HAP-1 (cell line): ENCODE measurements at regions not wholly inside any gene's neighbourhood (a gene's known extent, or its start where the extent isn't known, plus 50 kb on each side); places are given as distances from the start of the nearest gene placed in this dataset.
"Not testable (repeated sequence)": the region's sequence is repeated elsewhere in the genome, so short reads cannot be mapped to it uniquely, and the experiment has no call there.

ENCODE experiments used
- DNase-seq, 2 experiments: peaks; one replicate each; pipeline ENCODE4 v3.0.0-alpha.2; 2016 to 2020; ENCODE audit warnings: low spot score in 2 of 2
- H3K27me3 ChIP-seq: fragments of 250-450 bp; sonication (Bioruptor Pico); 2 replicates; pipeline ENCODE4 v1.5.1; 2020; ENCODE audit warnings: low read depth, mild to moderate bottlenecking, moderate library complexity
- H3K36me3 ChIP-seq: fragments of 250-450 bp; sonication (Bioruptor Pico); replicated peaks from 2 replicates; pipeline ENCODE4 v1.5.1; 2020; ENCODE audit warnings: mild to moderate bottlenecking
- H3K4me1 ChIP-seq: fragments of 250-450 bp; sonication (Bioruptor Pico); 2 replicates; pipeline ENCODE4 v1.5.1; 2020; ENCODE audit warnings: mild to moderate bottlenecking
- H3K4me3 ChIP-seq: fragments of 250-450 bp; sonication (Bioruptor Pico); 2 replicates; pipeline ENCODE4 v1.5.1; 2020; ENCODE audit warnings: mild to moderate bottlenecking, moderate library complexity
- H3K9me3 ChIP-seq: fragments of 250-450 bp; sonication (Bioruptor Pico); 2 replicates; pipeline ENCODE4 v1.5.1; 2020; ENCODE audit warnings: mild to moderate bottlenecking, moderate library complexity
- in situ Hi-C: fragments of 300-500 bp; cut with MboI; formaldehyde crosslinking; loops from 3 replicates; pipeline ENCODE4 v1.14.3; 2020; ENCODE audit warnings: low sequenced_read_pairs, inconsistent platforms, mixed read lengths

- DNase-seq = no peak
- Histone ChIP-seq H3K4me3 (no peak overlapping the region), H3K9me3 (peaks cover 2% of the 10 kb centered on the region; the same call in 1 of the 2 replicates), H3K4me1 (no peaks in the 10 kb centered on the region), H3K36me3 (no peaks in the 10 kb centered on the region), H3K27me3 (no peaks in the 10 kb centered on the region)
- in situ Hi-C loops = no loop called here
These were observed 642.3 kb upstream of the TMPRSS15 start for GRCh38 chr21:19045876-19046275.

- Histone ChIP-seq H3K9me3 (no peaks in the 10 kb centered on the region; the same call in 1 of the 2 replicates), H3K36me3 (no peaks in the 10 kb centered on the region), H3K4me3 (no peak overlapping the region), H3K27me3 (no peaks in the 10 kb centered on the region), H3K4me1 (no peaks in the 10 kb centered on the region)
- DNase-seq = no peak
- in situ Hi-C loops = no loop called here
These were observed 644.6 kb upstream of the TMPRSS15 start for GRCh38 chr21:19048098-19048672.

- DNase-seq = no peak
- H3K4me3 ChIP-seq = no peak overlapping the region
- no peaks in the 10 kb centered on the region for H3K27me3 ChIP-seq
- in situ Hi-C loops = no loop called here
- H3K9me3 ChIP-seq = no peaks in the 10 kb centered on the region; the same call in 1 of the 2 replicates
- H3K4me1 ChIP-seq = no peaks in the 10 kb centered on the region
- no peaks in the 10 kb centered on the region for H3K36me3 ChIP-seq
These were observed 646.0 kb upstream of the TMPRSS15 start for GRCh38 chr21:19049567-19049966.

GRCh38 chr21:19065164-19065563 is 661.6 kb upstream of the TMPRSS15 start:
- Histone ChIP-seq H3K4me1 (no peaks in the 10 kb centered on the region), H3K36me3 (no peaks in the 10 kb centered on the region), H3K4me3 (no peak overlapping the region), H3K9me3 (peaks cover 2% of the 10 kb centered on the region; the same call in 1 of the 2 replicates), H3K27me3 (no peaks in the 10 kb centered on the region)
- DNase-seq = no peak
- in situ Hi-C loops = no loop called here

- Histone ChIP-seq H3K4me3 (no peak overlapping the region), H3K36me3 (no peaks in the 10 kb centered on the region), H3K4me1 (no peaks in the 10 kb centered on the region), H3K27me3 (no peaks in the 10 kb centered on the region), H3K9me3 (0 out of 2 replicates have a peak, but pooled peaks cover 6% of the 10 kb centered on the region)
- in situ Hi-C loops = no loop called here
- DNase-seq = peak in 1 of 2 experiments; percentile 6
These were observed 672.4 kb upstream of the TMPRSS15 start for GRCh38 chr21:19076031-19076430.

GRCh38 chr21:19109694-19110093 is 706.1 kb upstream of the TMPRSS15 start:
- Histone ChIP-seq H3K4me3 (no peak overlapping the region), H3K9me3 (no peaks in the 10 kb centered on the region), H3K36me3 (no peaks in the 10 kb centered on the region), H3K27me3 (no peaks in the 10 kb centered on the region), H3K4me1 (no peaks in the 10 kb centered on the region)
- no peak for DNase-seq
- in situ Hi-C loops = no loop called here

GRCh38 chr21:19119259-19119658 is 715.7 kb upstream of the TMPRSS15 start:
- H3K9me3 ChIP-seq, H3K4me3 ChIP-seq, DNase-seq, H3K36me3 ChIP-seq, H3K27me3 ChIP-seq, in situ Hi-C loops: not testable (repeated sequence)
- peaks cover 10% of the 10 kb centered on the region for H3K4me1 ChIP-seq

- H3K4me3 ChIP-seq = no peak overlapping the region
- peaks cover 10% of the 10 kb centered on the region for H3K4me1 ChIP-seq
- H3K27me3 ChIP-seq = no peaks in the 10 kb centered on the region
- in situ Hi-C loops = no loop called here
- no peaks in the 10 kb centered on the region for H3K36me3 ChIP-seq
- peak; percentile 57 to 93 for DNase-seq
- H3K9me3 ChIP-seq = peaks cover 2% of the 10 kb centered on the region; the same call in 1 of the 2 replicates
These were observed 717.0 kb upstream of the TMPRSS15 start for GRCh38 chr21:19120591-19120990.

- peaks cover 10% of the 10 kb centered on the region for H3K4me1 ChIP-seq
- in situ Hi-C loops = no loop called here
- no peaks in the 10 kb centered on the region for H3K27me3 ChIP-seq
- H3K36me3 ChIP-seq = no peaks in the 10 kb centered on the region
- DNase-seq = no peak
- H3K9me3 ChIP-seq = peaks cover 2% of the 10 kb centered on the region; the same call in 1 of the 2 replicates
- H3K4me3 ChIP-seq = no peak overlapping the region
These were observed 718.8 kb upstream of the TMPRSS15 start for GRCh38 chr21:19122356-19122755.

- no peak for DNase-seq
- in situ Hi-C loops = no loop called here
- H3K9me3 ChIP-seq = peaks cover 2% of the 10 kb centered on the region; the same call in 1 of the 2 replicates
- no peaks in the 10 kb centered on the region for H3K36me3 ChIP-seq
- H3K4me3 ChIP-seq = no peak overlapping the region
- peaks cover 10% of the 10 kb centered on the region for H3K4me1 ChIP-seq
- H3K27me3 ChIP-seq = no peaks in the 10 kb centered on the region
These were observed 719.5 kb upstream of the TMPRSS15 start for GRCh38 chr21:19123053-19123452.

- Histone ChIP-seq H3K27me3 (no peaks in the 10 kb centered on the region), H3K4me1 (peaks cover 10% of the 10 kb centered on the region), H3K4me3 (no peak overlapping the region), H3K9me3 (peaks cover 2% of the 10 kb centered on the region; the same call in 1 of the 2 replicates), H3K36me3 (no peaks in the 10 kb centered on the region)
- DNase-seq = no peak
- in situ Hi-C loops = no loop called here
These were observed 719.9 kb upstream of the TMPRSS15 start for GRCh38 chr21:19123525-19123924.

- DNase-seq = no peak
- H3K27me3 ChIP-seq = no peaks in the 10 kb centered on the region
- H3K9me3 ChIP-seq = peaks cover 2% of the 10 kb centered on the region; the same call in 1 of the 2 replicates
- H3K4me1 ChIP-seq = peaks cover 10% of the 10 kb centered on the region
- H3K4me3 ChIP-seq = no peak overlapping the region
- in situ Hi-C loops = no loop called here
- no peaks in the 10 kb centered on the region for H3K36me3 ChIP-seq
These were observed 721.1 kb upstream of the TMPRSS15 start for GRCh38 chr21:19124691-19125090.

GRCh38 chr21:19130379-19131028 is 726.9 kb upstream of the TMPRSS15 start:
- in situ Hi-C loops = no loop called here
- Histone ChIP-seq H3K9me3 (no peaks in the 10 kb centered on the region), H3K4me1 (no peaks in the 10 kb centered on the region), H3K4me3 (no peak overlapping the region), H3K27me3 (no peaks in the 10 kb centered on the region), H3K36me3 (no peaks in the 10 kb centered on the region)
- no peak for DNase-seq

- in situ Hi-C loops = no loop called here
- no peak for DNase-seq
- Histone ChIP-seq H3K27me3 (no peaks in the 10 kb centered on the region), H3K9me3 (no peaks in the 10 kb centered on the region), H3K4me1 (no peaks in the 10 kb centered on the region), H3K4me3 (no peak overlapping the region), H3K36me3 (no peaks in the 10 kb centered on the region)
These were observed 737.9 kb upstream of the TMPRSS15 start for GRCh38 chr21:19141511-19141910.
